ENCODE measurements at regions not wholly inside any gene's neighbourhood (a gene's known extent, or its start where the extent isn't known, plus 50 kb on each side); places are given as distances from the start of the nearest gene placed in this dataset.
"Not testable (repeated sequence)": the region's sequence is repeated elsewhere in the genome, so short reads cannot be mapped to it uniquely, and the experiment has no call there.

DNA sequence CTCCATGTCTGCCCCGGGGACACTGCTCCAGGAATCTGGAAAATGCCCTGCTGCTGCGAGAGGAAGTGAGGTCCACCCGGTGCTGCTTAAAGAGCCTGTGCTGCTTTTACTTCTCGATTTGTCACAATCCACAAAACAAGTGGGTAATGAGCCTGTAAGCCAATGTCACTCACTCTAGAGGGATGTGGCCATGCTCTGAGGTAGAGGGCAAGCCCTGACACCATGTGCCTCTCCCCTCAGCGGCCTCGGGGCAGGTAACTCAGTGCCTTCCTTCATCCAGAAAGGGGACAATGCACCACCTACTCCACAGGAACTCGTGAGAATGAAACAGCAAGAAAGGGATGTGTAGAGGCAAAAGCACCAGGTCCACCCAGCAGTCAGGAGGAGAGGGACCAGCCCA is 106.2 kb downstream of the TUBA3C start:
- Histone ChIP-seq H3K27me3 (no peaks in the 10 kb centered on the region), H3K4me3 (no peak overlapping the region), H3K36me3 (no peaks in the 10 kb centered on the region), H3K27ac (no peak overlapping the region), H3K9me3 (peaks cover 0 to 16% of the 10 kb centered on the region in 2 donors), H3K4me1 (no peaks in the 10 kb centered on the region)
- intact Hi-C loops (cut with DNase I) = no loop called here
- TF ChIP-seq, protein P1, sequence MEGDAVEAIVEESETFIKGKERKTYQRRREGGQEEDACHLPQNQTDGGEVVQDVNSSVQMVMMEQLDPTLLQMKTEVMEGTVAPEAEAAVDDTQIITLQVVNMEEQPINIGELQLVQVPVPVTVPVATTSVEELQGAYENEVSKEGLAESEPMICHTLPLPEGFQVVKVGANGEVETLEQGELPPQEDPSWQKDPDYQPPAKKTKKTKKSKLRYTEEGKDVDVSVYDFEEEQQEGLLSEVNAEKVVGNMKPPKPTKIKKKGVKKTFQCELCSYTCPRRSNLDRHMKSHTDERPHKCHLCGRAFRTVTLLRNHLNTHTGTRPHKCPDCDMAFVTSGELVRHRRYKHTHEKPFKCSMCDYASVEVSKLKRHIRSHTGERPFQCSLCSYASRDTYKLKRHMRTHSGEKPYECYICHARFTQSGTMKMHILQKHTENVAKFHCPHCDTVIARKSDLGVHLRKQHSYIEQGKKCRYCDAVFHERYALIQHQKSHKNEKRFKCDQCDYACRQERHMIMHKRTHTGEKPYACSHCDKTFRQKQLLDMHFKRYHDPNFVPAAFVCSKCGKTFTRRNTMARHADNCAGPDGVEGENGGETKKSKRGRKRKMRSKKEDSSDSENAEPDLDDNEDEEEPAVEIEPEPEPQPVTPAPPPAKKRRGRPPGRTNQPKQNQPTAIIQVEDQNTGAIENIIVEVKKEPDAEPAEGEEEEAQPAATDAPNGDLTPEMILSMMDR (IDR thresholded peaks at IDR 0.05) = no peak
- DNase-seq (no peak), ATAC-seq (no peak)

DNA sequence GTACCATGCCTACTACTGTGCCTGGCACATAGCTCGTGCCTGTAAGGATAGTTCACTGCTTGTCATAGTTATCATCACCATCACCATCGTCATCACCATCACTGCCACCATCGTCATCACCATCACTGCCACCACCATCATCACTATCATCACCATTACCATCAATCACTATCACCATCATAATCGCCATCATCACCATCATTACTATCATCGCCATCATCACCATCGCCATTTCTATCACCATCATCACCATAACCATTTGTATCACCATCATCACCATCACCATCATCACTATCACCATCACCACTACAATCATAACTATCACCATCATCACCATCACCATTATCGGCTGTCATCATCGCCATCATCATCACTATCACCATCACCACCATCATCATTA is 107.1 kb downstream of the TUBA3C start:
- no peak overlapping the region for H3K27ac ChIP-seq
- H3K9me3 ChIP-seq = peaks cover 0 to 13% of the 10 kb centered on the region in 2 donors
- DNase-seq = no peak
- no peak overlapping the region for H3K4me3 ChIP-seq
- H3K4me1 ChIP-seq = no peaks in the 10 kb centered on the region
- H3K27me3 ChIP-seq = no peaks in the 10 kb centered on the region
- H3K36me3 ChIP-seq = no peaks in the 10 kb centered on the region
- intact Hi-C loops (cut with DNase I) = no loop called here
- TF ChIP-seq, protein P1 (IDR thresholded peaks at IDR 0.05) = no peak
- no peak for ATAC-seq

DNA sequence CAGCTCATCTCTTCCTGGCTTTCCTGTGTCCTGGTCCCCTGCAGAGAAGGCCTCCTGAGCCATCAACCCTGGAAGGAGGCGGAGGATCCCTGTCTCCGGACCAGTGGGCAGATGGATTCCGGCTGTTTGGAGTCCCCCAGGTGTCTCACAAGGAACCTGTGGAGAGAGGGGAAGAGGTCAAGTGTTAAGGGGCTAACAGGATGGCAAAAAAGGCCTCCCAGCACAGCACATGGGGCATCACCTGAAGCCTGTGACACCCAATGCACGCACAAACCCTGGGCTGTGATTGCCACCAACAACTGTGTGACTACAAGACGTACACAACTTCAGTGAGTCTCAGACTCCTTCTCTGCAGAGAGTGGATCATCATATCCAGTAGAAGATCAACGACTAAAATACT is 107.5 kb downstream of the TUBA3C start:
- intact Hi-C loops (cut with DNase I); H3K27ac ChIP-seq; H3K4me1 ChIP-seq; H3K27me3 ChIP-seq; DNase-seq; H3K36me3 ChIP-seq; ATAC-seq; H3K4me3 ChIP-seq: not testable (repeated sequence)
- H3K9me3 ChIP-seq = peaks cover 0 to 15% of the 10 kb centered on the region in 2 donors

DNA sequence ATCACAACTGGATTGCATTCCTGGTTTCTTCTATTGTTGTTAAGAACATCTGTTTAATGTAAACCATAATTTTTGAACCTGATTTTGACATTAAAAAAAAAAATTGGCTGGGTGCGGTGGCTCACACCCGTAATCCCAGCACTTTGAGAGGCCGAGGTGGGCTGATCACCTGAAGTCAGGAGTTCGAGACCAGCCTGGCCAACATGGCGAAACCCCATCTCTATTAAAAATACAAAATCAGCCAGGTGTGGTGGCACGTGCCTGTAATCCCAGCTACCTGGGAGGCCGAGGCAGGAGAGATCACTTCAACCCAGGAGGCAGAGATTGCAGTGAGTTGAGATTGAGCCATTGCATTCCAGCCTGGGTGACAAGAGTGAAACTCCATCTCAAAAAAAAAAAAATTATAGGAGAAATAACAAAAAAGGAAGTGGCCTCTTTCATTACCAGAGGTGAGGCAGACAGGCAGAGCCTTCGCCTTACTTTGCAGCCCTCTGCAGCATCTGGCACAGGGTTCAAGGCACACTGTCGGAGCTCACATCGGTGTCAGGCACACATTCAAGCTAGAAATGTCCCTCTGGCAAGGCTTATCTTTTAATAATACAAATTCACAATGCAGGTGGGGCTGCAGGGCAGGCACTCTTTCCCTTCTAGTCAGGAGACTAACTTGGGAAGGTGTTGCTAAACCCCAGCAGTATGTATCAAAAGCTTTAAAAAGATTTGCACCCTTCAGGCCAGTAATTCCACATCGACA is 108.5 kb downstream of the TUBA3C start:
- H3K4me1 ChIP-seq; H3K27me3 ChIP-seq; H3K27ac ChIP-seq; H3K36me3 ChIP-seq; H3K4me3 ChIP-seq; DNase-seq; ATAC-seq; intact Hi-C loops (cut with DNase I): not testable (repeated sequence)
- H3K9me3 ChIP-seq = peaks cover 0 to 13% of the 10 kb centered on the region in 2 donors

DNA sequence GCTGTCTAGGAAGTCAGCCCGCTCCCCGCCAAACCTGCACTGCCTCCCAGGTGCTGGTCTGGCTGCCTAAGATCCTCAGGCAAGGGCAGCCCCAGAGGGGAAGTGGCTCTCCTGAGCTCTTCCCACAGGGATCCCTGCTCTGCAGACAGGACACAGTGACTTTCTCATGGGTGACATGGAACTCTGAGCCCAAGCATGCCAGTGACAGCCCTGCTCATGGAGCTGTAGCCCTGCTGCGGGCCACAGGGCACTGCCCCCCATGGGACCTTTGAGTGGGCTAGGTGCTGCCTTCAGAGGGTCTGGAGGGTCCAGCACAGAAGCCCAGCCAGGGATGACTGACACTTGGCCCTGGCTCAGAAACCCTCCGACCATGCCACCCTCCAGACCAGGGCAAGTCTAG is 109.1 kb downstream of the TUBA3C start:
- no peaks in the 10 kb centered on the region for H3K4me1 ChIP-seq
- no peak for ATAC-seq

DNA sequence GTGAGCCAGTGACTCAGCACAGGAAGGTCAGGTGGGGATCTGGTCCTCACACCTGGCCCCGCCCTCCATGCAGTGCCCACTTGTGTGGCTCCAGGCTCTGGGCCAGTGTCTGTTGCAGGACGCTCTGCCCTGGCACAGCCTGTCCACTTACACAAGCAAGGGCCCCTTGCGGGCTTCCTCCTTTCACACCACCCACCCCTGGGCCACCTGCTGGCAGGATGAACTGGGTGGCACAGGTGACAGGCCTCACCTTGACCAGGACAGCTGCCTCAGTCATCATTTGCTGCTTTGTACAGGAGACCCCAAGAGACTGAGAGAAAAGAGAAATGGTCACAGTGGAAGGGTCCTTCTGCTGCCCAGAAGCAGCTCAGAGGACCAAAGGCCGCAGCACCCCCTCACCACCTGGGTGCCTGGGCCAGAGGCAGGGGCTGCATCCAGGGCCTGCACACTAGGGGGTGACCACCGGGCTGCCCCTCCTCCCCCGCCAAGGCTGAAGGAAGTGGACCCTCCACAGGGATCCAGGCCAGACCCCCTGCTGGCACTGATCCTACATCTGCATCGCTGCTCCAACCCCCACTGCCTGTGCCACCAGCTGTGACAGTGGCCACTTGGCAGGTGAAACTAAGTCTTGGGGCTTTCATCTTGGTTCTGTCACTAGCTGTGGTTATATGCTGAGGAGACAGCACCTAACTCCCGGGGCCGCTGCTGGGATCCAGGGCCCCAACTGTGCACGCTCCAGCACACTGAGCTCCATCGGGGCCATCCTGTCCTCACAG is 110.3 kb downstream of the TUBA3C start:
- intact Hi-C loops (cut with DNase I) = no loop called here
- Histone ChIP-seq H3K4me3 (no peak overlapping the region), H3K27ac (no peak overlapping the region), H3K36me3 (no peaks in the 10 kb centered on the region), H3K27me3 (no peaks in the 10 kb centered on the region), H3K9me3 (peaks cover 0 to 22% of the 10 kb centered on the region in 2 donors), H3K4me1 (no peaks in the 10 kb centered on the region)
- ATAC-seq (no peak), DNase-seq (no peak)
- TF ChIP-seq, protein P1 (IDR thresholded peaks at IDR 0.05) = no peak

More for the DNA sequence above, 109.1 kb downstream of the TUBA3C start:
- Histone ChIP-seq H3K27ac (no peak overlapping the region), H3K9me3 (peaks cover 0 to 16% of the 10 kb centered on the region in 2 donors), H3K27me3 (no peaks in the 10 kb centered on the region), H3K36me3 (no peaks in the 10 kb centered on the region), H3K4me3 (no peak overlapping the region)
- intact Hi-C loops (cut with DNase I) = no loop called here
- no peak for DNase-seq
- TF ChIP-seq, protein P1 (IDR thresholded peaks at IDR 0.05) = no peak

All from left lung (tissue), 4 donors.